ENCODE measurements at regions not wholly inside any gene's neighbourhood (a gene's known extent, or its start where the extent isn't known, plus 50 kb on each side); places are given as distances from the start of the nearest gene placed in this dataset.

GRCh38 chr20:51237791-51238190 lies 214.9 kb upstream of the KCNG1 start:
- Histone ChIP-seq H3K4me1 (ENCODE audit: control insufficient read depth, insufficient read depth, low read length) (no peaks in the 10 kb centered on the region), H3K9ac (ENCODE audit: low read depth, low read length) (no peak overlapping the region), H3K9me3 (ENCODE audit: control insufficient read depth, insufficient read depth, low read length) (peaks cover 12% of the 10 kb centered on the region), H3K4me3 (ENCODE audit: low read depth, low read length) (no peak overlapping the region), H3K27ac (ENCODE audit: low read depth, low read length) (no peak overlapping the region), H3K27me3 (ENCODE audit: control insufficient read depth, insufficient read depth, low read length) (no peaks in the 10 kb centered on the region), H3K36me3 (ENCODE audit: control insufficient read depth, insufficient read depth, low read length) (no peaks in the 10 kb centered on the region)

GRCh38 chr20:51237278-51237677 lies 214.4 kb upstream of the KCNG1 start:
- Histone ChIP-seq H3K9me3 (ENCODE audit: control insufficient read depth, insufficient read depth, low read length) (peaks cover 7% of the 10 kb centered on the region), H3K4me1 (ENCODE audit: control insufficient read depth, insufficient read depth, low read length) (no peaks in the 10 kb centered on the region), H3K36me3 (ENCODE audit: control insufficient read depth, insufficient read depth, low read length) (no peaks in the 10 kb centered on the region), H3K27ac (ENCODE audit: low read depth, low read length) (no peak overlapping the region), H3K9ac (ENCODE audit: low read depth, low read length) (no peak overlapping the region), H3K27me3 (ENCODE audit: control insufficient read depth, insufficient read depth, low read length) (no peaks in the 10 kb centered on the region), H3K4me3 (ENCODE audit: low read depth, low read length) (no peak overlapping the region)

- H3K9me3 ChIP-seq (ENCODE audit: control insufficient read depth, insufficient read depth, low read length) = no peaks in the 10 kb centered on the region; the same call in 1 of the 2 replicates
- no peaks in the 10 kb centered on the region for H3K36me3 ChIP-seq (ENCODE audit: control insufficient read depth, insufficient read depth, low read length)
- no peaks in the 10 kb centered on the region for H3K27me3 ChIP-seq (ENCODE audit: control insufficient read depth, insufficient read depth, low read length)
- no peak overlapping the region for H3K27ac ChIP-seq (ENCODE audit: low read depth, low read length)
- H3K4me1 ChIP-seq (ENCODE audit: control insufficient read depth, insufficient read depth, low read length) = no peaks in the 10 kb centered on the region
- no peak overlapping the region for H3K4me3 ChIP-seq (ENCODE audit: low read depth, low read length)
- no peak overlapping the region for H3K9ac ChIP-seq (ENCODE audit: low read depth, low read length)
Measured at GRCh38 chr20:51236421-51236820, 213.5 kb upstream of the KCNG1 start.

GRCh38 chr20:51233345-51233744 lies 210.4 kb upstream of the KCNG1 start:
- H3K27me3 ChIP-seq (ENCODE audit: control insufficient read depth, insufficient read depth, low read length) = no peaks in the 10 kb centered on the region
- no peaks in the 10 kb centered on the region for H3K9me3 ChIP-seq (ENCODE audit: control insufficient read depth, insufficient read depth, low read length)
- no peaks in the 10 kb centered on the region for H3K36me3 ChIP-seq (ENCODE audit: control insufficient read depth, insufficient read depth, low read length)
- no peak overlapping the region for H3K27ac ChIP-seq (ENCODE audit: low read depth, low read length)
- no peak overlapping the region for H3K4me3 ChIP-seq (ENCODE audit: low read depth, low read length)
- H3K4me1 ChIP-seq (ENCODE audit: control insufficient read depth, insufficient read depth, low read length) = no peaks in the 10 kb centered on the region
- no peak overlapping the region for H3K9ac ChIP-seq (ENCODE audit: low read depth, low read length)

- H3K4me3 ChIP-seq (ENCODE audit: low read depth, low read length) = no peak overlapping the region
- H3K4me1 ChIP-seq (ENCODE audit: control insufficient read depth, insufficient read depth, low read length) = no peaks in the 10 kb centered on the region
- no peaks in the 10 kb centered on the region for H3K27me3 ChIP-seq (ENCODE audit: control insufficient read depth, insufficient read depth, low read length)
- no peaks in the 10 kb centered on the region for H3K9me3 ChIP-seq (ENCODE audit: control insufficient read depth, insufficient read depth, low read length)
- H3K9ac ChIP-seq (ENCODE audit: low read depth, low read length) = no peak overlapping the region
- H3K27ac ChIP-seq (ENCODE audit: low read depth, low read length) = no peak overlapping the region
- H3K36me3 ChIP-seq (ENCODE audit: control insufficient read depth, insufficient read depth, low read length) = no peaks in the 10 kb centered on the region
Measured at GRCh38 chr20:51230727-51231126, 207.8 kb upstream of the KCNG1 start.

- Histone ChIP-seq H3K4me1 (ENCODE audit: control insufficient read depth, insufficient read depth, low read length) (no peaks in the 10 kb centered on the region), H3K4me3 (ENCODE audit: low read depth, low read length) (no peak overlapping the region), H3K9ac (ENCODE audit: low read depth, low read length) (no peak overlapping the region), H3K9me3 (ENCODE audit: control insufficient read depth, insufficient read depth, low read length) (no peaks in the 10 kb centered on the region), H3K36me3 (ENCODE audit: control insufficient read depth, insufficient read depth, low read length) (no peaks in the 10 kb centered on the region), H3K27ac (ENCODE audit: low read depth, low read length) (no peak overlapping the region), H3K27me3 (ENCODE audit: control insufficient read depth, insufficient read depth, low read length) (no peaks in the 10 kb centered on the region)
Measured at GRCh38 chr20:51228763-51229162, 205.9 kb upstream of the KCNG1 start.

GRCh38 chr20:51227744-51228143 lies 204.8 kb upstream of the KCNG1 start:
- H3K27ac ChIP-seq (ENCODE audit: low read depth, low read length) = no peak overlapping the region
- no peaks in the 10 kb centered on the region for H3K9me3 ChIP-seq (ENCODE audit: control insufficient read depth, insufficient read depth, low read length)
- H3K9ac ChIP-seq (ENCODE audit: low read depth, low read length) = no peak overlapping the region
- H3K27me3 ChIP-seq (ENCODE audit: control insufficient read depth, insufficient read depth, low read length) = no peaks in the 10 kb centered on the region
- peaks cover 7% of the 10 kb centered on the region; the same call in 1 of the 2 replicates for H3K4me1 ChIP-seq (ENCODE audit: control insufficient read depth, insufficient read depth, low read length)
- H3K4me3 ChIP-seq (ENCODE audit: low read depth, low read length) = no peak overlapping the region
- H3K36me3 ChIP-seq (ENCODE audit: control insufficient read depth, insufficient read depth, low read length) = no peaks in the 10 kb centered on the region

GRCh38 chr20:51223183-51223720 lies 200.3 kb upstream of the KCNG1 start:
- Histone ChIP-seq H3K4me1 (ENCODE audit: control insufficient read depth, insufficient read depth, low read length) (peaks cover 25% of the 10 kb centered on the region), H3K9me3 (ENCODE audit: control insufficient read depth, insufficient read depth, low read length) (no peaks in the 10 kb centered on the region), H3K4me3 (ENCODE audit: low read depth, low read length) (no peak overlapping the region), H3K27me3 (ENCODE audit: control insufficient read depth, insufficient read depth, low read length) (peaks cover 9% of the 10 kb centered on the region; the same call in 1 of the 2 replicates), H3K9ac (ENCODE audit: low read depth, low read length) (no peak overlapping the region), H3K36me3 (ENCODE audit: control insufficient read depth, insufficient read depth, low read length) (no peaks in the 10 kb centered on the region), H3K27ac (ENCODE audit: low read depth, low read length) (no peak overlapping the region)

- Histone ChIP-seq H3K4me3 (ENCODE audit: low read depth, low read length) (peak overlapping the region; percentile 23; the same call in 1 of the 2 replicates), H3K27ac (ENCODE audit: low read depth, low read length) (peak overlapping the region; percentile 72), H3K9ac (ENCODE audit: low read depth, low read length) (0 out of 2 replicates have a peak overlapping the region, but pooled peaks have one; percentile 28), H3K27me3 (ENCODE audit: control insufficient read depth, insufficient read depth, low read length) (peaks cover 9% of the 10 kb centered on the region; the same call in 1 of the 2 replicates), H3K36me3 (ENCODE audit: control insufficient read depth, insufficient read depth, low read length) (no peaks in the 10 kb centered on the region), H3K9me3 (ENCODE audit: control insufficient read depth, insufficient read depth, low read length) (peaks cover 9% of the 10 kb centered on the region), H3K4me1 (ENCODE audit: control insufficient read depth, insufficient read depth, low read length) (peaks cover 25% of the 10 kb centered on the region)
Measured at GRCh38 chr20:51221791-51222408, 199.0 kb upstream of the KCNG1 start.

GRCh38 chr20:51221103-51221502 lies 198.2 kb upstream of the KCNG1 start:
- H3K4me3 ChIP-seq (ENCODE audit: low read depth, low read length) = no peak overlapping the region
- peaks cover 15% of the 10 kb centered on the region for H3K9me3 ChIP-seq (ENCODE audit: control insufficient read depth, insufficient read depth, low read length)
- no peak overlapping the region for H3K9ac ChIP-seq (ENCODE audit: low read depth, low read length)
- peaks cover 25% of the 10 kb centered on the region for H3K4me1 ChIP-seq (ENCODE audit: control insufficient read depth, insufficient read depth, low read length)
- H3K36me3 ChIP-seq (ENCODE audit: control insufficient read depth, insufficient read depth, low read length) = no peaks in the 10 kb centered on the region
- H3K27ac ChIP-seq (ENCODE audit: low read depth, low read length) = no peak overlapping the region
- peaks cover 9% of the 10 kb centered on the region; the same call in 1 of the 2 replicates for H3K27me3 ChIP-seq (ENCODE audit: control insufficient read depth, insufficient read depth, low read length)

- no peak overlapping the region for H3K27ac ChIP-seq (ENCODE audit: low read depth, low read length)
- no peak overlapping the region for H3K4me3 ChIP-seq (ENCODE audit: low read depth, low read length)
- peaks cover 9% of the 10 kb centered on the region; the same call in 1 of the 2 replicates for H3K27me3 ChIP-seq (ENCODE audit: control insufficient read depth, insufficient read depth, low read length)
- H3K9ac ChIP-seq (ENCODE audit: low read depth, low read length) = no peak overlapping the region
- H3K4me1 ChIP-seq (ENCODE audit: control insufficient read depth, insufficient read depth, low read length) = peaks cover 25% of the 10 kb centered on the region
- H3K9me3 ChIP-seq (ENCODE audit: control insufficient read depth, insufficient read depth, low read length) = peaks cover 15% of the 10 kb centered on the region
- no peaks in the 10 kb centered on the region for H3K36me3 ChIP-seq (ENCODE audit: control insufficient read depth, insufficient read depth, low read length)
Measured at GRCh38 chr20:51220293-51220706, 197.4 kb upstream of the KCNG1 start.
